ENCODE measurements at regions not wholly inside any gene's neighbourhood (a gene's known extent, or its start where the extent isn't known, plus 50 kb on each side); places are given as distances from the start of the nearest gene placed in this dataset.

GRCh38 chr6:8325743-8326142 lies 109.6 kb downstream of the SLC35B3 start:
- no peak for DNase-seq (ENCODE audit: low spot score in 2 of 2)
- 79 to 87% methylated on average over 7 of the region's 7 CpGs for WGBS, 2 donors
- Histone ChIP-seq H3K36me3 (no peaks in the 10 kb centered on the region), H3K9me3 (peaks cover 0 to 11% (median 0%) of the 10 kb centered on the region in 4 donors), H3K4me1 (no peaks in the 10 kb centered on the region), H3K27me3 (no peaks in the 10 kb centered on the region), H3K27ac (no peak overlapping the region), H3K4me3 (no peak overlapping the region)
- no peak for TF ChIP-seq EP300 (IDR thresholded peaks at IDR 0.05)

GRCh38 chr6:8322659-8323058 lies 112.7 kb downstream of the SLC35B3 start:
- TF ChIP-seq POLR2A (IDR thresholded peaks at IDR 0.05) (no peak), CTCF (IDR thresholded peaks at IDR 0.05) (no peak), EP300 (IDR thresholded peaks at IDR 0.05) (no peak)
- Histone ChIP-seq H3K4me3 (no peak overlapping the region), H3K27me3 (no peaks in the 10 kb centered on the region), H3K27ac (no peak overlapping the region), H3K9me3 (peaks cover 0 to 11% (median 0%) of the 10 kb centered on the region in 4 donors), H3K4me1 (no peaks in the 10 kb centered on the region), H3K36me3 (no peaks in the 10 kb centered on the region)
- 82 to 87% methylated on average over 6 of the region's 6 CpGs for WGBS, 2 donors
- DNase-seq (ENCODE audit: low spot score in 2 of 2) = no peak

GRCh38 chr6:8321671-8322404 lies 113.5 kb downstream of the SLC35B3 start:
- 88 to 90% methylated on average over 3 of the region's 3 CpGs for WGBS, 2 donors
- Histone ChIP-seq H3K4me1 (no peaks in the 10 kb centered on the region), H3K4me3 (no peak overlapping the region), H3K9me3 (peaks cover 0 to 11% (median 0%) of the 10 kb centered on the region in 4 donors), H3K36me3 (no peaks in the 10 kb centered on the region), H3K27ac (no peak overlapping the region), H3K27me3 (no peaks in the 10 kb centered on the region)
- no peak for TF ChIP-seq POLR2A (IDR thresholded peaks at IDR 0.05)
- no peak for TF ChIP-seq CTCF (IDR thresholded peaks at IDR 0.05)
- TF ChIP-seq EP300 (IDR thresholded peaks at IDR 0.05) = no peak
- DNase-seq (ENCODE audit: low spot score in 2 of 2) = no peak

- no peak for TF ChIP-seq POLR2A (IDR thresholded peaks at IDR 0.05)
- TF ChIP-seq EP300 (IDR thresholded peaks at IDR 0.05) = no peak
- no peak for TF ChIP-seq CTCF (IDR thresholded peaks at IDR 0.05)
- Histone ChIP-seq H3K27me3 (no peaks in the 10 kb centered on the region), H3K4me1 (no peaks in the 10 kb centered on the region), H3K9me3 (peaks cover 0 to 14% (median 0%) of the 10 kb centered on the region in 4 donors), H3K27ac (no peak overlapping the region), H3K4me3 (no peak overlapping the region), H3K36me3 (no peaks in the 10 kb centered on the region)
- 86 to 96% methylated on average over 5 of the region's 5 CpGs for WGBS, 2 donors
- no peak for DNase-seq (ENCODE audit: low spot score in 2 of 2)
Measured at GRCh38 chr6:8315154-8315553, 120.2 kb downstream of the SLC35B3 start.

- Histone ChIP-seq H3K27me3 (no peaks in the 10 kb centered on the region), H3K4me1 (no peaks in the 10 kb centered on the region), H3K4me3 (no peak overlapping the region), H3K9me3 (no peaks in the 10 kb centered on the region), H3K27ac (no peak overlapping the region), H3K36me3 (no peaks in the 10 kb centered on the region)
- 71 to 77% methylated on average over 2 of the region's 2 CpGs for WGBS, 2 donors
- no peak for DNase-seq (ENCODE audit: low spot score in 2 of 2)
- TF ChIP-seq POLR2A (IDR thresholded peaks at IDR 0.05) (no peak), CTCF (IDR thresholded peaks at IDR 0.05) (no peak), EP300 (IDR thresholded peaks at IDR 0.05) (no peak)
Measured at GRCh38 chr6:8301502-8301901, 133.8 kb downstream of the SLC35B3 start.
